HEK293T (cell line): ENCODE measurements at regions not wholly inside any gene's neighbourhood (a gene's known extent, or its start where the extent isn't known, plus 50 kb on each side); places are given as distances from the start of the nearest gene placed in this dataset.

Source experiments
- CTCF ChIA-PET: fragments of 350-600 bp; formaldehyde crosslinking; extraction: SDS; loops from one replicate; lab custom pipeline; 2021; ENCODE audit warnings: antibody characterized with exemption, inconsistent platforms; lab: Yijun Ruan, JAX
- POLR2A ChIA-PET: fragments of 350-600 bp; formaldehyde crosslinking; extraction: SDS; loops from one replicate; lab custom pipeline; 2020; ENCODE audit warnings: antibody characterized with exemption, inconsistent platforms; lab: Yijun Ruan, JAX
- DNase-seq: peaks from one replicate; pipeline ENCODE4 v3.0.0; 2012; ENCODE audit warnings: mixed read lengths; ENCODE audit errors: extremely low spot score
- ARNT ChIP-seq: fragments of 450-650 bp; IDR thresholded peaks from 2 replicates; pipeline ENCODE4 v1.6.1; 2017; ENCODE audit warnings: mild to moderate bottlenecking
- BHLHE40 ChIP-seq: fragments of 450-650 bp; IDR thresholded peaks from 2 replicates; pipeline ENCODE4 v1.6.1; 2016; ENCODE audit warnings: mild to moderate bottlenecking, moderate library complexity, borderline replicate concordance
- CTBP1 ChIP-seq: fragments of 450-650 bp; IDR thresholded peaks from 2 replicates; pipeline ENCODE4 v1.6.1; 2016; ENCODE audit warnings: borderline replicate concordance
- ELF4 ChIP-seq: fragments of 450-650 bp; IDR thresholded peaks from 2 replicates; pipeline ENCODE4 v1.6.1; 2017; ENCODE audit warnings: antibody characterized with exemption
- FOXA1 ChIP-seq: fragments of 450-650 bp; IDR thresholded peaks from 2 replicates; pipeline ENCODE4 v1.6.1; 2016; ENCODE audit warnings: mild to moderate bottlenecking
- FOXK2 ChIP-seq: fragments of 450-650 bp; IDR thresholded peaks from 2 replicates; pipeline ENCODE4 v1.6.1; 2016; ENCODE audit warnings: mild to moderate bottlenecking
- FOXM1 ChIP-seq: fragments of 450-650 bp; IDR thresholded peaks from 2 replicates; pipeline ENCODE4 v1.6.1; 2017; ENCODE audit warnings: mild to moderate bottlenecking, borderline replicate concordance
- HDGF ChIP-seq: fragments of 450-650 bp; IDR thresholded peaks from 2 replicates; pipeline ENCODE4 v1.6.1; 2017; ENCODE audit warnings: antibody characterized with exemption, borderline replicate concordance
- L3MBTL2 ChIP-seq: fragments of 450-650 bp; conservative IDR thresholded peaks from 2 replicates; pipeline ENCODE4 v1.6.1; 2016; ENCODE audit warnings: mild to moderate bottlenecking
- LEF1 ChIP-seq: fragments of 450-650 bp; IDR thresholded peaks from 2 replicates; pipeline ENCODE4 v1.6.1; 2017; ENCODE audit warnings: mild to moderate bottlenecking, borderline replicate concordance
- NFRKB ChIP-seq: fragments of 450-650 bp; IDR thresholded peaks from 2 replicates; pipeline ENCODE4 v1.6.1; 2016; ENCODE audit warnings: mild to moderate bottlenecking, moderate library complexity
- SP1 ChIP-seq: fragments of 450-650 bp; IDR thresholded peaks from 2 replicates; pipeline ENCODE4 v1.6.1; 2017
- SUZ12 ChIP-seq: fragments of 450-650 bp; IDR thresholded peaks from 2 replicates; pipeline ENCODE4 v1.6.1; 2016; ENCODE audit warnings: mild to moderate bottlenecking
- TARDBP ChIP-seq: fragments of 450-650 bp; IDR thresholded peaks from 2 replicates; pipeline ENCODE4 v1.6.1; 2016
- ZNF384 ChIP-seq: fragments of 450-650 bp; IDR thresholded peaks from 2 replicates; pipeline ENCODE4 v1.6.1; 2016
- TF ChIP-seq, protein P1 (sequence below): fragments of 450-650 bp; IDR thresholded peaks from 2 replicates; pipeline ENCODE4 v1.6.1; 2016

DNA sequence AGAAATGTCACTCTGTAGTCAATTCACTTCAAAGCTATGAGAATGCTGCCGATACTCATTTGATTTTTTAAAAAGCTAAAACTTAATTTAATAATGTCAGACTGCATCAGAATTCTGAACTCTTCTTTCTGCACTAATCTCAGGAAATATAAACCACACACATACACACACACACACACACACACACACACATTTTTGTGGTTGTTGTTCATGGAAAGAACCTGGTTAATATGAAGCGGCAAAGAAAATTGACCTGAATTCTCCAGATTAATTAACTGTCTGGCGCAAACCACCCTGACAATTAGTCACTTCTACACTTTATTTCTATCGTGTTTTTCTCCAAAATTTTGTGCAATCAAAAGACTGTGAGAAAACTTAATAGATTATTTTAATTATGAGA, 740.5 kb downstream of the TLE1 start:
- CTCF ChIA-PET, result no interaction called here
- TF ChIP-seq L3MBTL2 (no peak), ARNT (no peak), TARDBP (no peak), SUZ12 (no peak), CTBP1 (no peak), SP1 (no peak), FOXK2 (no peak), FOXM1 (no peak)
- TF ChIP-seq, protein P1, sequence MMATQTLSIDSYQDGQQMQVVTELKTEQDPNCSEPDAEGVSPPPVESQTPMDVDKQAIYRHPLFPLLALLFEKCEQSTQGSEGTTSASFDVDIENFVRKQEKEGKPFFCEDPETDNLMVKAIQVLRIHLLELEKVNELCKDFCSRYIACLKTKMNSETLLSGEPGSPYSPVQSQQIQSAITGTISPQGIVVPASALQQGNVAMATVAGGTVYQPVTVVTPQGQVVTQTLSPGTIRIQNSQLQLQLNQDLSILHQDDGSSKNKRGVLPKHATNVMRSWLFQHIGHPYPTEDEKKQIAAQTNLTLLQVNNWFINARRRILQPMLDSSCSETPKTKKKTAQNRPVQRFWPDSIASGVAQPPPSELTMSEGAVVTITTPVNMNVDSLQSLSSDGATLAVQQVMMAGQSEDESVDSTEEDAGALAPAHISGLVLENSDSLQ, result no peak

GRCh38 chr9:80948066-80948465, 741.3 kb downstream of the TLE1 start:
- ChIA-PET CTCF (no interaction called here), POLR2A (no interaction called here)
- no peak for DNase-seq
- TF ChIP-seq CTBP1 (no peak), TARDBP (no peak), SUZ12 (no peak), BHLHE40 (no peak), ARNT (no peak), FOXM1 (no peak), ZNF384 (no peak), LEF1 (no peak), ELF4 (no peak), FOXA1 (no peak), FOXK2 (no peak), SP1 (no peak), HDGF (no peak), NFRKB (no peak), L3MBTL2 (no peak)
- TF ChIP-seq, protein P1, result no peak

More for the DNA sequence above, 740.5 kb downstream of the TLE1 start:
- DNase-seq, result no peak
- POLR2A ChIA-PET, result no interaction called here

- no peak for DNase-seq
- ChIA-PET POLR2A (no interaction called here), CTCF (interaction anchor here (0.7 kb wide), 1 partner anchor 38 kb away, joined by 5 read pairs; no protein-coding TSS in a partner anchor)
- TF ChIP-seq SP1 (no peak), FOXK2 (no peak), TARDBP (no peak), FOXA1 (no peak), ARNT (no peak), FOXM1 (no peak), NFRKB (no peak), BHLHE40 (no peak), SUZ12 (no peak)
- TF ChIP-seq, protein P1, result no peak
Observed at GRCh38 chr9:80946496-80947170, 742.7 kb downstream of the TLE1 start.

DNA sequence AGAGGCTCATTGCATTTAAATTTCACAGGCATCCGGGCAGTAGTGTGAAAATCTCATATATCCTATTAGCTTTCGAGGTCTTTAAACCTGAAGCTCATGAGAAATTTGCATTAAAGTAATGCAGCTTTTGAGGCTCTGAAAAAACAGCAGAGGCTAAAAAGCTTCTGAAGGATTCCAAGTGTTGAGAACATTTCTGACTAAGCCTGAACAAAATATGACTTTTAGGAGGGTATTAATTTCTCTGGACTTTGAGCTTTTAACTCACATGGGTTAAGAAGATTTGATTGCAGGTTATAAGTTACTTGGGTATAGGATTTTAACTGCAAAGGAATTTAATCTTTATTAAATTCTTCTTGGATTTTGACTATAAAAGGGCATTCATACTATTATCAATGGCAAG, 743.9 kb downstream of the TLE1 start:
- ChIA-PET CTCF (no interaction called here), POLR2A (no interaction called here)
- DNase-seq, result no peak
- no peak for TF ChIP-seq BHLHE40

DNA sequence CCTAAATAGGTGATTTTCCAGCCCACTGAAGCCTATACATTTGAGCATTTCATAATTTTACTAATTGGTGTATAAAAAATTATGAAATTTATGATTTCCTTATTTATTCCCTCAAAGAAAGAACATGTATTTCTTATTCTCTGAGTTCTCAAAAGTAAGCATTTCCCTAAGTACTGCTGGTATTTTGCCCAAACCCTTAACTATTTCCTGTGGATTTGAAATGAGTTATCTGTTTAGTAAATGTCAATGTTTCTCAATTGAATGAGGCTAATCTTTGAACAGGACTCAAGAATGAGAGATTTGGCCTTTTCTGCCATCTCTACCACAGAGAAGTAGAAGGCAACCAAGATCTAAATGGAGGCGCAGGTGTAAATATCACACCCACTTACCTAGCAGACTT, 751.7 kb downstream of the TLE1 start:
- CTCF ChIA-PET, result no interaction called here
- POLR2A ChIA-PET, result no interaction called here
- TF ChIP-seq FOXK2 (no peak), ELF4 (no peak), FOXA1 (no peak), LEF1 (no peak), NFRKB (no peak), L3MBTL2 (no peak), ZNF384 (no peak), SUZ12 (no peak), BHLHE40 (no peak), FOXM1 (no peak)
- no peak for DNase-seq

DNA sequence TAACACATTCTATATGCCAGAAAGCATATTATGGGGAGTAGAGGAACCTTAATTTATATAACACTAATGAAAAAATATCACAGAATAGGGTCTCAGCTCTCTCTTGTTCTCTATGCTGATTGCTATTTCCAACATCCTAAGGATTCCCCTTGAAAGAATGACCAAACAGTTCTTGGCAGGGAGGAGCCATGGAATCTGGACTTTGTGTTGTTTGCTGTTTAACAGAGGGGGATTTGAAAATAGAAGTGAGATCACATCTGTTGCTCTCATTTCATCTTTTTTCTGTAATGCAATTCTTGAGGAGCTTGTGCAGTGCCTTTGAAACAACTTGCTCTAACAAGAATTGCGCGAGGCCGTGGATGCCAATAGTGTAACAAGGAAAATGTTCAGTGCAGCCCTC, 755.3 kb downstream of the TLE1 start:
- DNase-seq, result no peak
- ChIA-PET POLR2A (no interaction called here), CTCF (no interaction called here)
- TF ChIP-seq CTBP1 (no peak), FOXM1 (no peak), ELF4 (no peak), HDGF (no peak), NFRKB (no peak), TARDBP (no peak), L3MBTL2 (no peak), BHLHE40 (no peak), SP1 (no peak), SUZ12 (no peak), LEF1 (no peak), ZNF384 (no peak), FOXK2 (no peak), FOXA1 (no peak), ARNT (no peak)
- TF ChIP-seq, protein P1, result no peak
